SU-DHL-6 (cell line): ENCODE measurements at regions not wholly inside any gene's neighbourhood (a gene's known extent, or its start where the extent isn't known, plus 50 kb on each side); places are given as distances from the start of the nearest gene placed in this dataset.

Source experiments
- H2AFZ ChIP-seq: fragments of 200-600 bp; sonication (generic); 2 replicates; pipeline ENCODE4 v1.6.1; 2014; ENCODE audit warnings: low read depth, mild to moderate bottlenecking, moderate library complexity, mixed read lengths, antibody characterized with exemption, low read length; ENCODE audit not compliant: severe bottlenecking
- H3F3A ChIP-seq: fragments of 200-600 bp; shearing (Covaris generic); 2 replicates; pipeline ENCODE4 v1.6.0; 2016; ENCODE audit warnings: antibody characterized with exemption, mild to moderate bottlenecking; ENCODE audit not compliant: insufficient read depth
- H3K27ac ChIP-seq: fragments of 200-600 bp; sonication (generic); 2 replicates; pipeline ENCODE4 v1.5.1; 2016; ENCODE audit warnings: low read depth, mild to moderate bottlenecking, low read length, moderate library complexity, mixed read lengths
- H3K27me3 ChIP-seq: fragments of 200-600 bp; sonication (generic), shearing (Covaris generic); 2 replicates; pipeline ENCODE4 v1.6.0; 2014; ENCODE audit warnings: mild to moderate bottlenecking, low read length
- H3K36me3 ChIP-seq: fragments of 200-600 bp; sonication (generic); 2 replicates; pipeline ENCODE4 v1.6.1; 2014; ENCODE audit warnings: mild to moderate bottlenecking, low read length, mixed read lengths
- H3K4me2 ChIP-seq: fragments of 300-600, 200-600 bp; shearing (Covaris generic), sonication (generic); 2 replicates; pipeline ENCODE4 v1.6.0; 2014; ENCODE audit warnings: low read length, low read depth, mild to moderate bottlenecking; ENCODE audit not compliant: poor library complexity, severe bottlenecking
- H3K4me3 ChIP-seq: fragments of 200-600 bp; sonication (generic); 2 replicates; pipeline ENCODE4 v1.5.1; 2014; ENCODE audit warnings: antibody characterized with exemption, low read length, mild to moderate bottlenecking, mixed read lengths; ENCODE audit not compliant: insufficient read depth, poor library complexity, severe bottlenecking
- H3K79me2 ChIP-seq: fragments of 200-600 bp; sonication (generic); 2 replicates; pipeline ENCODE4 v1.6.1; 2014; ENCODE audit warnings: mild to moderate bottlenecking, low read length, moderate library complexity; ENCODE audit not compliant: insufficient read depth
- H3K9ac ChIP-seq: fragments of 200-600 bp; sonication (generic); 2 replicates; pipeline ENCODE4 v1.7.0; 2014; ENCODE audit warnings: mild to moderate bottlenecking, low read length
- H3K9me2 ChIP-seq: fragments of 200-600 bp; sonication (generic); replicated peaks from 2 replicates; pipeline ENCODE4 v1.6.1; 2014; ENCODE audit warnings: low read length; ENCODE audit not compliant: insufficient read depth
- H3K9me3 ChIP-seq: fragments of 200-600 bp; sonication (generic); 2 replicates; pipeline ENCODE4 v1.6.1; 2014; ENCODE audit warnings: low read length, mixed read lengths; ENCODE audit not compliant: insufficient read depth
- H4K20me1 ChIP-seq: fragments of 200-600 bp; sonication (generic); 2 replicates; pipeline ENCODE4 v1.6.1; 2014; ENCODE audit warnings: low read depth, mild to moderate bottlenecking, antibody characterized with exemption, low read length, moderate library complexity, mixed read lengths
- EZH2phosphoT487 ChIP-seq: fragments of 200-600 bp; sonication (generic), shearing (Covaris generic); conservative IDR thresholded peaks from 2 replicates; pipeline ENCODE4 v1.6.1; 2018; ENCODE audit warnings: mild to moderate bottlenecking, antibody characterized with exemption, low read length, moderate library complexity, mixed read lengths
- TF ChIP-seq, protein P1 (sequence below): fragments of 200-600 bp; sonication (generic); IDR thresholded peaks from one replicate; pipeline ENCODE4 v1.5.1; 2017; ENCODE audit warnings: antibody characterized with exemption, mild to moderate bottlenecking, low read length, moderate library complexity; ENCODE audit not compliant: insufficient read depth, poor library complexity, severe bottlenecking

DNA sequence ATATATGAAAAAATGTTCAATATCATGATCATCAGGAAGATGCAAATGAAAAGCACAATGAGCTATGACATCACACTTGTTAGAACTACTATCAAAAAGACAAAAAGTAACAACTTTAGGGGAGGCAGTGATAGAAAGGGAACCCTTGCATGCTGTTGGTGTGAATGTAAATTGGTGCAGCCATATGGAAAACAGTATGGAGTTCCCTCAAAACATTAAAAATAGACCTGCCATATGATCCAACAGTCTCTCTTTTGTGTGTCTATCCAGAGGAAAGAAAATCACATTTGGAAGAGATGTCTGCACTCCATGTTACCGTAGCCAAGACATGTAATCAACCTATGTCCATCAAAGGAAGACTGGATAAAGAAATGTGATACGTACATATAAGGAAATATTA, 92.3 kb upstream of the ALKAL2 start:
- Histone ChIP-seq H3K79me2 (no peaks in the 10 kb centered on the region), H3K9me3 (no peaks in the 10 kb centered on the region), H3K27me3 (no peaks in the 10 kb centered on the region), H2AFZ (no peak overlapping the region), H4K20me1 (no peaks in the 10 kb centered on the region), H3K36me3 (no peaks in the 10 kb centered on the region), H3K4me2 (no peak overlapping the region), H3K4me3 (no peak overlapping the region), H3K27ac (no peak overlapping the region), H3F3A (no peaks in the 10 kb centered on the region), H3K9me2 (no peaks in the 10 kb centered on the region), H3K9ac (no peak overlapping the region)
- TF ChIP-seq EZH2phosphoT487, result no peak
- TF ChIP-seq, protein P1, sequence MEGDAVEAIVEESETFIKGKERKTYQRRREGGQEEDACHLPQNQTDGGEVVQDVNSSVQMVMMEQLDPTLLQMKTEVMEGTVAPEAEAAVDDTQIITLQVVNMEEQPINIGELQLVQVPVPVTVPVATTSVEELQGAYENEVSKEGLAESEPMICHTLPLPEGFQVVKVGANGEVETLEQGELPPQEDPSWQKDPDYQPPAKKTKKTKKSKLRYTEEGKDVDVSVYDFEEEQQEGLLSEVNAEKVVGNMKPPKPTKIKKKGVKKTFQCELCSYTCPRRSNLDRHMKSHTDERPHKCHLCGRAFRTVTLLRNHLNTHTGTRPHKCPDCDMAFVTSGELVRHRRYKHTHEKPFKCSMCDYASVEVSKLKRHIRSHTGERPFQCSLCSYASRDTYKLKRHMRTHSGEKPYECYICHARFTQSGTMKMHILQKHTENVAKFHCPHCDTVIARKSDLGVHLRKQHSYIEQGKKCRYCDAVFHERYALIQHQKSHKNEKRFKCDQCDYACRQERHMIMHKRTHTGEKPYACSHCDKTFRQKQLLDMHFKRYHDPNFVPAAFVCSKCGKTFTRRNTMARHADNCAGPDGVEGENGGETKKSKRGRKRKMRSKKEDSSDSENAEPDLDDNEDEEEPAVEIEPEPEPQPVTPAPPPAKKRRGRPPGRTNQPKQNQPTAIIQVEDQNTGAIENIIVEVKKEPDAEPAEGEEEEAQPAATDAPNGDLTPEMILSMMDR, result no peak

DNA sequence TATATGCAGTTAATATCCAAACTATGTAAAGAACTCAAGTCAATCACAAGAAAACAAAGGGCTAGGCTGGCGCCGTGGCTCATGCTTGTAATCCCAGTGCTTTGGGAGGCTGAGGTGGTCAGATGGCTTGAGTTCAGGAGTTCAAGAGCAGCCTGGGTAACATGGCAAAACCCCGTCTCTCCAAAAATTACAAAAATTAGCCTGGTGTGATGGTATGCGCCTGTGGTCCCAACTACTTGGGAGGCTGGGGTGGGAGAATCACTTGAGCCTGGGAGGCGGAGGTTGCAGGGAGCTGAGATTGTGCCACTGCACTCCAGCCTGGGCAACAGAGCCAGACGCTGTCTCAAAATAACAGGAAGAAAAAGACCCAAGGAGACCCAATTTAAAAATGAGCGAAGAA, 91.9 kb upstream of the ALKAL2 start:
- H3K4me2 ChIP-seq, result no peak overlapping the region
- no peak overlapping the region for H3K27ac ChIP-seq
- no peaks in the 10 kb centered on the region for H3K9me3 ChIP-seq
- H3K9me2 ChIP-seq, result no peaks in the 10 kb centered on the region
- H3K79me2 ChIP-seq, result no peaks in the 10 kb centered on the region
- no peak overlapping the region for H2AFZ ChIP-seq
- H4K20me1 ChIP-seq, result no peaks in the 10 kb centered on the region
- H3F3A ChIP-seq, result no peaks in the 10 kb centered on the region
- H3K27me3 ChIP-seq, result no peaks in the 10 kb centered on the region
- H3K36me3 ChIP-seq, result no peaks in the 10 kb centered on the region
- H3K4me3 ChIP-seq, result no peak overlapping the region
- H3K9ac ChIP-seq, result no peak overlapping the region
- no peak for TF ChIP-seq EZH2phosphoT487
- TF ChIP-seq, protein P1, result no peak

DNA sequence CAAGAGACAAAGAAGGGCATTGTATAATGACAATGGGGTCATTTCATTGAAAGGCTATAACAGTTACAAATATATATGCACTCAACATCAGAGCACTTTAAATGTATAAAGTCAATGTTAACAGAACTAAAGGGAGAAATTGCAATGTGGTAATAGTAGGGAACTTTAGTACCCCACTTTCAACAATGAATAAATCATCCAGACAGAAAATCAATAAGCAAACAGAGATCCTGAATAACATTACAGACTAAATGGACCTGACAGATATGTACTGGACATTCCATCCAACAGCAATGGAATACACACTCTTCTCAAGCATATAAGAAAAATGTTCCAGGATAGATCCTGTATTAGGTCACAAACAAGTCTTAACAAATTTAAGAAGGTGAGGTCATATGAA, 90.5 kb upstream of the ALKAL2 start:
- Histone ChIP-seq H2AFZ (no peak overlapping the region), H3K79me2 (no peaks in the 10 kb centered on the region), H4K20me1 (no peaks in the 10 kb centered on the region), H3K4me3 (no peak overlapping the region), H3K9ac (no peak overlapping the region), H3K9me2 (no peaks in the 10 kb centered on the region), H3F3A (no peaks in the 10 kb centered on the region), H3K27me3 (no peaks in the 10 kb centered on the region), H3K9me3 (no peaks in the 10 kb centered on the region), H3K27ac (no peak overlapping the region), H3K4me2 (no peak overlapping the region), H3K36me3 (no peaks in the 10 kb centered on the region)
- no peak for TF ChIP-seq EZH2phosphoT487
- TF ChIP-seq, protein P1, result no peak

DNA sequence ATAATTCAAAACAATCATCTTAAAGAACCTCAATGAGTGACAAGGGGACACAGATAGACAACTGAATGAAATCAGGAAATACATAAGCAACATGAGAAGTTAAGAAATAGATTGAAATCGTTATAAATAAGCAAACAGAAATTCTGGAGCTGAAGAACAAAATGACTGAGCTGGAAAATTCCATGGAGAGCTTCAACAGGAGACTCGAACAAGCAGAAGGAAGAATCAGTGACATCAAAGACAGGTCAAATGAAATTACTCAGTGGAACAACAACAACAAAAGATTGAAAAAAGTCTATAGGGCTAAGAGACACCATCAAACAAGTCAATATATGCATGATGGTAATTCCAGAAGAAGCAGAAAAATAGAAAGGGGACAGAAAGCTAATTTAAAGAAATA, 89.5 kb upstream of the ALKAL2 start:
- H3K4me2 ChIP-seq, result no peak overlapping the region
- H3K4me3 ChIP-seq, result no peak overlapping the region
- no peaks in the 10 kb centered on the region for H3F3A ChIP-seq
- no peaks in the 10 kb centered on the region for H4K20me1 ChIP-seq
- H3K36me3 ChIP-seq, result no peaks in the 10 kb centered on the region
- TF ChIP-seq EZH2phosphoT487, result no peak
- TF ChIP-seq, protein P1, result no peak
- no peaks in the 10 kb centered on the region for H3K27me3 ChIP-seq
- H3K9ac ChIP-seq, result no peak overlapping the region
- H3K9me3 ChIP-seq, result no peaks in the 10 kb centered on the region
- no peak overlapping the region for H2AFZ ChIP-seq
- no peaks in the 10 kb centered on the region for H3K79me2 ChIP-seq
- no peak overlapping the region for H3K27ac ChIP-seq
- H3K9me2 ChIP-seq, result no peaks in the 10 kb centered on the region
